ENCODE measurements at regions not wholly inside any gene's neighbourhood (a gene's known extent, or its start where the extent isn't known, plus 50 kb on each side); places are given as distances from the start of the nearest gene placed in this dataset.

GRCh38 chr6:25017486-25017885 lies 81.7 kb upstream of the RIPOR2 start:
- TF ChIP-seq CTCF (conservative IDR thresholded peaks at IDR 0.05): no peak
- no peaks in the 10 kb centered on the region for H3K27me3 Mint-ChIP-seq
- no peaks in the 10 kb centered on the region for H3K9me3 Mint-ChIP-seq
- H3K27ac Mint-ChIP-seq: peak overlapping the region; percentile 30
- peaks cover 24% of the 10 kb centered on the region for H3K4me1 Mint-ChIP-seq (ENCODE audit: unreplicated experiment)
- H3K36me3 Mint-ChIP-seq: no peaks in the 10 kb centered on the region
- no peak overlapping the region for H3K4me3 Mint-ChIP-seq
- DNase-seq (ENCODE audit: extremely low spot score, unreplicated experiment): no peak

GRCh38 chr6:25017932-25018567 lies 82.3 kb upstream of the RIPOR2 start:
- no peak for DNase-seq (ENCODE audit: extremely low spot score, unreplicated experiment)
- Mint-ChIP-seq H3K4me3 (no peak overlapping the region), H3K9me3 (no peaks in the 10 kb centered on the region), H3K27me3 (no peaks in the 10 kb centered on the region), H3K27ac (peak overlapping the region; percentile 30), H3K36me3 (no peaks in the 10 kb centered on the region), H3K4me1 (ENCODE audit: unreplicated experiment) (peaks cover 24% of the 10 kb centered on the region)
- TF ChIP-seq CTCF (conservative IDR thresholded peaks at IDR 0.05): peak; percentile 74

GRCh38 chr6:25018568-25018954 lies 82.8 kb upstream of the RIPOR2 start:
- DNase-seq (ENCODE audit: extremely low spot score, unreplicated experiment): no peak
- peaks cover 24% of the 10 kb centered on the region for H3K4me1 Mint-ChIP-seq (ENCODE audit: unreplicated experiment)
- H3K27ac Mint-ChIP-seq: no peak overlapping the region
- no peaks in the 10 kb centered on the region for H3K36me3 Mint-ChIP-seq
- no peak overlapping the region for H3K4me3 Mint-ChIP-seq
- H3K27me3 Mint-ChIP-seq: no peaks in the 10 kb centered on the region
- H3K9me3 Mint-ChIP-seq: no peaks in the 10 kb centered on the region
- no peak for TF ChIP-seq CTCF (conservative IDR thresholded peaks at IDR 0.05)

GRCh38 chr6:25022140-25022553 lies 86.4 kb upstream of the RIPOR2 start:
- H3K36me3 Mint-ChIP-seq: no peaks in the 10 kb centered on the region
- no peak overlapping the region for H3K27ac Mint-ChIP-seq
- peaks cover 17% of the 10 kb centered on the region for H3K4me1 Mint-ChIP-seq (ENCODE audit: unreplicated experiment)
- no peaks in the 10 kb centered on the region for H3K9me3 Mint-ChIP-seq
- DNase-seq (ENCODE audit: extremely low spot score, unreplicated experiment): no peak
- H3K4me3 Mint-ChIP-seq: no peak overlapping the region
- no peaks in the 10 kb centered on the region for H3K27me3 Mint-ChIP-seq
- TF ChIP-seq CTCF (conservative IDR thresholded peaks at IDR 0.05): no peak

- peaks cover 12% of the 10 kb centered on the region for H3K4me1 Mint-ChIP-seq (ENCODE audit: unreplicated experiment)
- DNase-seq (ENCODE audit: extremely low spot score, unreplicated experiment): no peak
These were observed 88.0 kb upstream of the RIPOR2 start for GRCh38 chr6:25023781-25024180.

More at GRCh38 chr6:25023781-25024180, 88.0 kb upstream of the RIPOR2 start:
- H3K27me3 Mint-ChIP-seq: no peaks in the 10 kb centered on the region
- H3K36me3 Mint-ChIP-seq: no peaks in the 10 kb centered on the region
- H3K9me3 Mint-ChIP-seq: no peaks in the 10 kb centered on the region
- no peak for TF ChIP-seq CTCF (conservative IDR thresholded peaks at IDR 0.05)
- H3K4me3 Mint-ChIP-seq: no peak overlapping the region
- no peak overlapping the region for H3K27ac Mint-ChIP-seq
